ENCODE measurements at regions not wholly inside any gene's neighbourhood (a gene's known extent, or its start where the extent isn't known, plus 50 kb on each side); places are given as distances from the start of the nearest gene placed in this dataset.

- Histone ChIP-seq H3K4me3 (no peak overlapping the region), H3K4me2 (no peak overlapping the region), H2AFZ (no peak overlapping the region), H3K4me1 (replicated peaks; ENCODE audit: insufficient read depth) (no peaks in the 10 kb centered on the region), H3K27me3 (ENCODE audit: insufficient read depth, low read depth) (no peaks in the 10 kb centered on the region), H3K27ac (no peak overlapping the region), H3K9me2 (ENCODE audit: insufficient read depth) (no peaks in the 10 kb centered on the region), H3K9me3 (ENCODE audit: insufficient read depth, low read depth) (0 out of 2 replicates have a peak, but pooled peaks cover 4% of the 10 kb centered on the region), H3K79me2 (ENCODE audit: low read depth) (no peaks in the 10 kb centered on the region), H3K36me3 (ENCODE audit: low read depth) (no peaks in the 10 kb centered on the region), H4K20me1 (ENCODE audit: insufficient read depth) (no peaks in the 10 kb centered on the region; the same call in 1 of the 2 replicates), H3F3A (ENCODE audit: insufficient read depth, low read depth) (no peaks in the 10 kb centered on the region)
- BruUV-seq (replicated peaks): no TSS peak
- intact Hi-C loops (cut with micrococcal nuclease; ENCODE audit: unreplicated experiment): no loop called here
- POLR2A ChIA-PET (ENCODE audit: unreplicated experiment): no interaction called here
- CTCF ChIA-PET: no interaction called here
- TF ChIP-seq CTCF (conservative IDR thresholded peaks at IDR 0.05): no peak
- TF ChIP-seq EZH2 (IDR thresholded peaks at IDR 0.05; ENCODE audit: low read depth): no peak
- no peak for DNase-seq
These were observed 118.9 kb downstream of the GDAP2 start for GRCh38 chr1:117810553-117810952.

DNA sequence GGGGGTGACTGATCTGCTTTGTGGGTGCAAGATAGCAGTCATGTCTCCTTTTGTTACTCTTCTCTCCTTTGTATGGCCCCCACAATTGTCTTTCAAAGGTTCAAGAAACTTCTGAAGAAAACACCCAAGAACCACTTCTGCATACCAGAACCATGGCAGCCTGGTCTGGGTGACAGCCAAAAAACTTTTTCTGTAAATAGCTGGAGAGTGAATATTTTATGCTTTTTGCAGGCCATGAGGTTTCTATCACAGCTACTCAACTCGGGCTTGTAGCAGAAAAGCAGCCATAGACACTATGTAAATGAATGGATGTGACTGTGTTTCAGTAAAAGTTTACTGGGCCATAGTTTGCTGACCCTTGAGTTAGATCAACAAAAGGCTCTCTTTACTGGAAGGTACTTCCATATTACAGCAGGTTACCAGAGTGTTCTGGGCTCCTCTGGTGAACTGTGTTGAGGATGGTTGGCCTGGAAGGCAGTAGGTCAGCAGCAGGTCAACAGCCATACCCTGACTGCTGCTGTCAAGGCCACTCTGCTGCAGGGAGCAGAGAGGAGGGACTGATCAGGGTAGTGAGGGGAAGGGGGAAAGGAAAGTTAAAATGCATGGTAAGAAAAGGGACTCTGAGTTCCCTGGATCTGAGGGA, 116.4 kb downstream of the GDAP2 start:
- BruUV-seq (replicated peaks): no TSS peak
- TF ChIP-seq CTCF (conservative IDR thresholded peaks at IDR 0.05) (no peak), EZH2 (IDR thresholded peaks at IDR 0.05; ENCODE audit: low read depth) (no peak)
- Histone ChIP-seq H3K79me2 (ENCODE audit: low read depth) (no peaks in the 10 kb centered on the region), H3K9me3 (ENCODE audit: insufficient read depth, low read depth) (0 out of 2 replicates have a peak, but pooled peaks cover 4% of the 10 kb centered on the region), H2AFZ (no peak overlapping the region), H3F3A (ENCODE audit: insufficient read depth, low read depth) (no peaks in the 10 kb centered on the region), H3K9me2 (ENCODE audit: insufficient read depth) (no peaks in the 10 kb centered on the region), H4K20me1 (ENCODE audit: insufficient read depth) (no peaks in the 10 kb centered on the region; the same call in 1 of the 2 replicates), H3K4me1 (replicated peaks; ENCODE audit: insufficient read depth) (no peaks in the 10 kb centered on the region), H3K4me2 (no peak overlapping the region), H3K27me3 (ENCODE audit: insufficient read depth, low read depth) (no peaks in the 10 kb centered on the region), H3K36me3 (ENCODE audit: low read depth) (no peaks in the 10 kb centered on the region), H3K4me3 (no peak overlapping the region), H3K27ac (no peak overlapping the region)
- ChIA-PET POLR2A (ENCODE audit: unreplicated experiment) (no interaction called here), CTCF (no interaction called here)
- DNase-seq: no peak
- intact Hi-C loops (cut with micrococcal nuclease; ENCODE audit: unreplicated experiment): no loop called here

Data from PC-9 (cell line).